Sigmoid colon (tissue), 6 donors: ENCODE measurements at regions not wholly inside any gene's neighbourhood (a gene's known extent, or its start where the extent isn't known, plus 50 kb on each side); places are given as distances from the start of the nearest gene placed in this dataset.

Source experiments
- DNase-seq: peaks from one replicate; pipeline ENCODE4 v3.0.0-alpha.2; 2019
- H3K27ac ChIP-seq, 4 donors: fragments of 200-600 bp; sonication (generic); one replicate each; pipeline ENCODE4 v1.5.1; 2016 to 2019; ENCODE audit warnings: mild to moderate bottlenecking in 1 of 4
- H3K27me3 ChIP-seq, 3 donors: fragments of 200-600 bp; sonication (generic); one replicate each; pipeline ENCODE4 v1.5.1; 2019; ENCODE audit warnings: mild to moderate bottlenecking in 1 of 3
- H3K36me3 ChIP-seq, 4 donors: fragments of 200-600 bp; sonication (generic); one replicate each; pipeline ENCODE4 v1.5.1; 2016 to 2019
- H3K4me1 ChIP-seq, 4 donors: fragments of 200-600 bp; sonication (generic); one replicate each; pipeline ENCODE4 v1.5.1; 2017 to 2019
- H3K4me3 ChIP-seq, 4 donors: fragments of 200-600 bp; sonication (generic); one replicate each; pipeline ENCODE4 v1.5.1; 2017 to 2019; ENCODE audit warnings: mild to moderate bottlenecking in 2 of 4, moderate library complexity in 1 of 4
- H3K9me3 ChIP-seq, 4 donors: fragments of 200-600 bp in 3 of 4; sonication (generic) in 3 of 4; one replicate each; pipeline versions ENCODE4 v1.5.1 to v1.6.1; 2013 to 2019
- EP300 ChIP-seq, 4 donors: sonication (generic); formaldehyde crosslinking; IDR thresholded peaks; one replicate each; pipeline ENCODE4 v1.6.1; 2017; ENCODE audit warnings: antibody characterized with exemption in 4 of 4
- POLR2A ChIP-seq, 2 donors: fragments of 450-650 bp; IDR thresholded peaks; one replicate each; pipeline ENCODE4 v1.6.1; 2016; ENCODE audit warnings: antibody characterized with exemption in 2 of 2, mild to moderate bottlenecking in 2 of 2, moderate library complexity in 2 of 2
- POLR2AphosphoS5 ChIP-seq, 4 donors: sonication (generic); formaldehyde crosslinking; IDR thresholded peaks; one replicate each; pipeline ENCODE4 v1.6.1; 2017; ENCODE audit warnings: antibody characterized with exemption in 4 of 4
- WGBS, 2 donors: extraction: QIAGEN DNeasy Blood & Tissue Kit; methylation state at CpG; one replicate each; pipeline ENCODE4 v1.1.7; 2013; 5-methylcytosine and 5-hydroxymethylcytosine counted together
- intact Hi-C: fragments of 100-400 bp; cut with DNase I; formaldehyde crosslinking; loops from one replicate; pipeline ENCODE4 v1.15.1; 2023
- TF ChIP-seq, protein P1 (sequence below), 4 experiments: fragments of 450-650 bp in 3 of 4; fragments of 200-600 bp in 1 of 4; IDR thresholded peaks; one replicate each; pipeline ENCODE4 v1.5.1; 2016 to 2019; ENCODE audit warnings: antibody characterized with exemption in 4 of 4, mild to moderate bottlenecking in 3 of 4, moderate library complexity in 2 of 4
- donor health status: healthy with polysubstance abuse.
- donor health status: healthy.

GRCh38 chr1:221059506-221059905, 180.3 kb downstream of the HLX start:
- no peak overlapping the region for H3K27ac ChIP-seq
- intact Hi-C loops = no loop called here
- no peaks in the 10 kb centered on the region for H3K4me1 ChIP-seq
- no peaks in the 10 kb centered on the region for H3K27me3 ChIP-seq
- WGBS, 2 donors = 52 to 58% methylated on average over 1 of the region's 1 CpG
- DNase-seq = no peak
- H3K36me3 ChIP-seq = no peaks in the 10 kb centered on the region
- H3K4me3 ChIP-seq = no peak overlapping the region
- TF ChIP-seq POLR2A (IDR thresholded peaks at IDR 0.05) = no peak
- no peak for TF ChIP-seq EP300 (IDR thresholded peaks at IDR 0.05)
- TF ChIP-seq POLR2AphosphoS5 (IDR thresholded peaks at IDR 0.05) = no peak
- TF ChIP-seq, protein P1, sequence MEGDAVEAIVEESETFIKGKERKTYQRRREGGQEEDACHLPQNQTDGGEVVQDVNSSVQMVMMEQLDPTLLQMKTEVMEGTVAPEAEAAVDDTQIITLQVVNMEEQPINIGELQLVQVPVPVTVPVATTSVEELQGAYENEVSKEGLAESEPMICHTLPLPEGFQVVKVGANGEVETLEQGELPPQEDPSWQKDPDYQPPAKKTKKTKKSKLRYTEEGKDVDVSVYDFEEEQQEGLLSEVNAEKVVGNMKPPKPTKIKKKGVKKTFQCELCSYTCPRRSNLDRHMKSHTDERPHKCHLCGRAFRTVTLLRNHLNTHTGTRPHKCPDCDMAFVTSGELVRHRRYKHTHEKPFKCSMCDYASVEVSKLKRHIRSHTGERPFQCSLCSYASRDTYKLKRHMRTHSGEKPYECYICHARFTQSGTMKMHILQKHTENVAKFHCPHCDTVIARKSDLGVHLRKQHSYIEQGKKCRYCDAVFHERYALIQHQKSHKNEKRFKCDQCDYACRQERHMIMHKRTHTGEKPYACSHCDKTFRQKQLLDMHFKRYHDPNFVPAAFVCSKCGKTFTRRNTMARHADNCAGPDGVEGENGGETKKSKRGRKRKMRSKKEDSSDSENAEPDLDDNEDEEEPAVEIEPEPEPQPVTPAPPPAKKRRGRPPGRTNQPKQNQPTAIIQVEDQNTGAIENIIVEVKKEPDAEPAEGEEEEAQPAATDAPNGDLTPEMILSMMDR (IDR thresholded peaks at IDR 0.05) = no peak
- no peaks in the 10 kb centered on the region for H3K9me3 ChIP-seq

- no peaks in the 10 kb centered on the region for H3K4me1 ChIP-seq
- H3K9me3 ChIP-seq = no peaks in the 10 kb centered on the region
- intact Hi-C loops = no loop called here
- H3K27me3 ChIP-seq = no peaks in the 10 kb centered on the region
- H3K4me3 ChIP-seq = no peak overlapping the region
- no peak for DNase-seq
- no peaks in the 10 kb centered on the region for H3K36me3 ChIP-seq
- no peak for TF ChIP-seq POLR2A (IDR thresholded peaks at IDR 0.05)
- TF ChIP-seq EP300 (IDR thresholded peaks at IDR 0.05) = no peak
- TF ChIP-seq POLR2AphosphoS5 (IDR thresholded peaks at IDR 0.05) = no peak
- TF ChIP-seq, protein P1 (IDR thresholded peaks at IDR 0.05) = no peak
- no peak overlapping the region for H3K27ac ChIP-seq
Measured at GRCh38 chr1:221063651-221064050, 184.4 kb downstream of the HLX start.

- no peaks in the 10 kb centered on the region for H3K4me1 ChIP-seq
- WGBS, 2 donors = 75 to 87% methylated on average over 5 of the region's 5 CpGs
- intact Hi-C loops = no loop called here
- no peak overlapping the region for H3K4me3 ChIP-seq
- H3K27me3 ChIP-seq = no peaks in the 10 kb centered on the region
- H3K36me3 ChIP-seq = no peaks in the 10 kb centered on the region
- no peak overlapping the region for H3K27ac ChIP-seq
- no peak for DNase-seq
- no peaks in the 10 kb centered on the region for H3K9me3 ChIP-seq
- TF ChIP-seq POLR2A (IDR thresholded peaks at IDR 0.05) (no peak), POLR2AphosphoS5 (IDR thresholded peaks at IDR 0.05) (no peak), EP300 (IDR thresholded peaks at IDR 0.05) (no peak)
- TF ChIP-seq, protein P1 (IDR thresholded peaks at IDR 0.05) = no peak
Measured at GRCh38 chr1:221066351-221067001, 187.2 kb downstream of the HLX start.

DNA sequence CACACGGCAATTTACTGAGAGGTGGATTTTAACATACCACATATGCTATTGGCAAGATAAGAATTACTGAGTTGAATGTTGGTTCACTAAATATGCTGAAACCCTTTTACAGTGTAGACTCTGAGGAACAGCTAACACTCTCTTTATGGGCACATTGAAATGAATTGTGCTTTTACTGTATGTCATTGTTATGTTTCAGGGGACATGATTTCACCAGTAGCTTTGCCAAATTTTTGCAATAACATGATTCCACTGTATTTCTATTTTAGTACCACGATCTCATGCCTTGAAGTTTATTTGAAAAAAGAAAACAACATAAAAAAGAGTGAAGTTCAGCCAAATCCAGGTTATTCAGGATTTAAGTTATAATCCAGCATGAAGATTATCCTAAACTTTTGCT, 188.5 kb downstream of the HLX start:
- Histone ChIP-seq H3K4me1 (no peaks in the 10 kb centered on the region), H3K9me3 (no peaks in the 10 kb centered on the region), H3K36me3 (no peaks in the 10 kb centered on the region), H3K27me3 (no peaks in the 10 kb centered on the region), H3K27ac (no peak overlapping the region), H3K4me3 (no peak overlapping the region)
- DNase-seq = no peak
- TF ChIP-seq EP300 (IDR thresholded peaks at IDR 0.05) (no peak), POLR2A (IDR thresholded peaks at IDR 0.05) (no peak)
- 49 to 71% methylated on average over 2 of the region's 2 CpGs for WGBS, 2 donors
- intact Hi-C loops = no loop called here

DNA sequence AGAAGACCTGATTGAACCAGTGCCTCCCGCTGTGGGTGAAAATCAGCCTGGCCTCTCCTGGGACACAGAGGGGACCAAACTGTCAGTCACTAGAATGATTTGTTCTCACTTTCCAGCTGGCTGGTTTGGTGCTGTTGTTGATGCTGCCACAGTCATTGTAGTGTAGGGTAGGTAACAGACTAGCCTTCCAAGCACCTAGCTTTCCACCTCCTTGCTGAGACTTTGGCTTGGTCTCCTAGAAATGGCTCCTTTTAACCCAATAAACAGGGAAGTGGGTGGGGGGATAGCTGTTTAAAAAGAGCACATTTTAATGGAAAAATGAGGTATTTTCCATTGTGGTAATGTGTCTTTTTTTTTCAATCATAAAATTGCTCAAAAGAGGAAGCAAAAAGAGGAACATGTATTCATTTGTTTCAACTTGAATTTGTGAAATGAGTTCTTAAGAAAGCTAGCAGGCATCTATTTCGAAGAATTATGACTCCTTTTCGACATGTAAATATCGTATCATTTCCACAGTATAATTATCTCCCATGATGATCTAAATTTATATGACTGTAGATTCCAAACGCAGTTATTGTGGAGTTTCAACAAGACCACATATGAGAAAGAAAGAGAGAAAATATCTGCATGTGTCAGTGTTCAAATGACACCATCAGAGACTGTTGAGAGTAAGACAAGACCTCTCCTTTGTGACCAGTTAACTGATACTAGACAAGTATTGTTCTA, 190.1 kb downstream of the HLX start:
- WGBS, 2 donors = 43 to 73% methylated on average over 5 of the region's 5 CpGs
- H3K4me3 ChIP-seq = no peak overlapping the region
- H3K27ac ChIP-seq = no peak overlapping the region
- no peaks in the 10 kb centered on the region for H3K27me3 ChIP-seq
- intact Hi-C loops = no loop called here
- no peak for TF ChIP-seq EP300 (IDR thresholded peaks at IDR 0.05)
- TF ChIP-seq POLR2A (IDR thresholded peaks at IDR 0.05) = no peak
- no peak for TF ChIP-seq POLR2AphosphoS5 (IDR thresholded peaks at IDR 0.05)
- TF ChIP-seq, protein P1 (IDR thresholded peaks at IDR 0.05) = no peak
- no peaks in the 10 kb centered on the region for H3K36me3 ChIP-seq
- no peaks in the 10 kb centered on the region for H3K9me3 ChIP-seq
- DNase-seq = no peak
- no peaks in the 10 kb centered on the region for H3K4me1 ChIP-seq
